IMR-90 (cell line): ENCODE measurements at regions not wholly inside any gene's neighbourhood (a gene's known extent, or its start where the extent isn't known, plus 50 kb on each side); places are given as distances from the start of the nearest gene placed in this dataset.

Source experiments
- ATAC-seq: fragments of 200-7000 bp; cut with Tn5 transposase; 2 replicates; pipeline ENCODE4 v1.9.1; 2020; ENCODE audit warnings: low read depth, mild to moderate bottlenecking, moderate library complexity
- BruUV-seq: library from RNA; stranded (reverse); fragments of 400-500 nt; replicated peaks from 2 replicates; lab custom pipeline; 2021; lab: Mats Ljungman, UMichigan
- CTCF ChIA-PET: fragments of 300-600 bp; formaldehyde crosslinking; extraction: SDS; loops from one replicate; lab custom pipeline; 2021; ENCODE audit warnings: antibody characterized with exemption; lab: Yijun Ruan, JAX
- POLR2A ChIA-PET: fragments of 300-600 bp; sonication (Branson Sonifier 250); formaldehyde crosslinking; loops from one replicate; lab custom pipeline; 2022; ENCODE audit warnings: antibody characterized with exemption; ENCODE audit not compliant: unreplicated experiment; lab: Charles Lee
- DNase-seq: peaks from one replicate; pipeline ENCODE4 v3.0.0; 2013
- H2AFZ ChIP-seq: replicated peaks from 2 replicates; pipeline ENCODE3; 2013; ENCODE audit warnings: low read length, mild to moderate bottlenecking; ENCODE audit not compliant: poor library complexity
- H2AK5ac ChIP-seq: 2 replicates; pipeline ENCODE4 v1.6.1; 2013; ENCODE audit warnings: low read depth, low read length, inconsistent platforms
- H2AK9ac ChIP-seq: replicated peaks from 2 replicates; pipeline ENCODE3; 2013; ENCODE audit warnings: mild to moderate bottlenecking, low read depth, low read length, moderate library complexity; ENCODE audit not compliant: poor library complexity
- H2BK120ac ChIP-seq: 2 replicates; pipeline ENCODE4 v1.6.1; 2013; ENCODE audit warnings: low read depth, low read length, inconsistent platforms
- H2BK15ac ChIP-seq: 3 replicates; pipeline ENCODE4 v1.6.1; 2013; ENCODE audit warnings: low read depth, low read length, inconsistent platforms
- H2BK20ac ChIP-seq: 2 replicates; pipeline ENCODE4 v1.6.1; 2013; ENCODE audit warnings: low read depth, mild to moderate bottlenecking, inconsistent platforms, low read length, moderate library complexity
- H2BK5ac ChIP-seq: 2 replicates; pipeline ENCODE4 v1.6.1; 2013; ENCODE audit warnings: mild to moderate bottlenecking, low read depth, low read length, inconsistent platforms; ENCODE audit not compliant: poor library complexity, severe bottlenecking
- H3K14ac ChIP-seq: replicated peaks from 2 replicates; pipeline ENCODE4 v1.6.1; 2013; ENCODE audit warnings: low read depth, low read length, inconsistent platforms
- H3K18ac ChIP-seq: 2 replicates; pipeline ENCODE4 v1.6.1; 2013; ENCODE audit warnings: low read depth, low read length, control low read depth
- H3K23ac ChIP-seq: 2 replicates; pipeline ENCODE4 v1.6.1; 2013; ENCODE audit warnings: low read depth, low read length, inconsistent platforms
- H3K27ac ChIP-seq: 2 replicates; pipeline ENCODE4 v1.5.1; 2013; ENCODE audit warnings: mild to moderate bottlenecking, control low read depth, low read length; ENCODE audit not compliant: insufficient read depth
- H3K27me3 ChIP-seq: 2 replicates; pipeline ENCODE4 v1.6.1; 2013; ENCODE audit warnings: low read length; ENCODE audit not compliant: control insufficient read depth, insufficient read depth
- H3K36me3 ChIP-seq: 2 replicates; pipeline ENCODE4 v1.6.1; 2013; ENCODE audit warnings: low read length, mixed read lengths; ENCODE audit not compliant: control insufficient read depth, insufficient read depth
- H3K4ac ChIP-seq: 2 replicates; pipeline ENCODE4 v1.6.1; 2013; ENCODE audit warnings: low read depth, low read length, inconsistent platforms
- H3K4me1 ChIP-seq: 2 replicates; pipeline ENCODE4 v1.6.1; 2013; ENCODE audit warnings: low read length, mixed read lengths; ENCODE audit not compliant: control insufficient read depth, insufficient read depth
- H3K4me2 ChIP-seq: 2 replicates; pipeline ENCODE4 v1.6.1; 2013; ENCODE audit warnings: low read depth, mild to moderate bottlenecking, control low read depth, low read length, moderate library complexity
- H3K4me3 ChIP-seq: 2 replicates; pipeline ENCODE4 v1.5.1; 2013; ENCODE audit warnings: low read depth, mild to moderate bottlenecking, control low read depth, low read length, moderate library complexity; ENCODE audit not compliant: insufficient read depth
- H3K56ac ChIP-seq: 2 replicates; pipeline ENCODE4 v1.6.1; 2013; ENCODE audit warnings: low read length, inconsistent platforms; ENCODE audit not compliant: insufficient read depth; ENCODE audit errors: extremely low read depth
- H3K79me1 ChIP-seq, 2 experiments: 2 replicates each; pipeline ENCODE4 v1.6.1; 2013; ENCODE audit warnings: low read length in 2 of 2, inconsistent platforms in 1 of 2, low read depth in 1 of 2
- H3K9ac ChIP-seq: 2 replicates; pipeline ENCODE4 v1.6.1; 2013; ENCODE audit warnings: low read depth, low read length, control low read depth
- H3K9me1 ChIP-seq: 2 replicates; pipeline ENCODE4 v1.6.1; 2013; ENCODE audit warnings: low read length, inconsistent platforms; ENCODE audit not compliant: insufficient read depth
- H3K9me3 ChIP-seq: 2 replicates; pipeline ENCODE4 v1.6.1; 2013; ENCODE audit warnings: low read length; ENCODE audit not compliant: control insufficient read depth, insufficient read depth
- H4K20me1 ChIP-seq: 2 replicates; pipeline ENCODE4 v1.6.1; 2013; ENCODE audit warnings: low read length, inconsistent platforms; ENCODE audit not compliant: insufficient read depth
- H4K5ac ChIP-seq: 2 replicates; pipeline ENCODE4 v1.6.1; 2013; ENCODE audit warnings: mild to moderate bottlenecking, low read depth, low read length, control low read depth
- H4K8ac ChIP-seq, 2 experiments: 2 replicates each; pipeline ENCODE4 v1.6.1; 2013; ENCODE audit warnings: low read depth in 2 of 2, low read length in 2 of 2, control low read depth in 1 of 2, inconsistent platforms in 1 of 2
- H4K91ac ChIP-seq: 2 replicates; pipeline ENCODE4 v1.6.1; 2013; ENCODE audit warnings: low read depth, low read length, inconsistent platforms; ENCODE audit not compliant: insufficient read depth
- CEBPB ChIP-seq: IDR thresholded peaks from 2 replicates; pipeline ENCODE4 v1.6.1; 2012; ENCODE audit warnings: low read depth, low read length, improper control_type of control experiment
- CHD1 ChIP-seq: IDR thresholded peaks from 2 replicates; pipeline ENCODE4 v1.6.1; 2012; ENCODE audit warnings: low read depth, low read length, improper control_type of control experiment
- FOS ChIP-seq: fragments of 150-350 bp; IDR thresholded peaks from 2 replicates; pipeline ENCODE4 v1.6.1; 2016; ENCODE audit warnings: low read depth, low read length
- MAFK ChIP-seq: IDR thresholded peaks from 2 replicates; pipeline ENCODE4 v1.6.1; 2012; ENCODE audit warnings: low read depth, low read length, improper control_type of control experiment
- NFE2L2 ChIP-seq: fragments of 150-350 bp; IDR thresholded peaks from 2 replicates; pipeline ENCODE4 v1.6.1; 2016; ENCODE audit warnings: low read depth, mild to moderate bottlenecking, low read length
- POLR2A ChIP-seq: IDR thresholded peaks from 2 replicates; pipeline ENCODE4 v1.6.1; 2012; ENCODE audit warnings: mild to moderate bottlenecking, low read depth, low read length
- RCOR1 ChIP-seq: IDR thresholded peaks from 2 replicates; pipeline ENCODE4 v1.6.1; 2012; ENCODE audit warnings: mild to moderate bottlenecking, low read length, improper control_type of control experiment; ENCODE audit not compliant: insufficient replicate concordance
- RFX5 ChIP-seq: IDR thresholded peaks from 2 replicates; pipeline ENCODE4 v1.8.0; 2012; ENCODE audit warnings: low read depth, mild to moderate bottlenecking, low read length, moderate library complexity
- dilution Hi-C: fragments of 300-500 bp; cut with HindIII; formaldehyde crosslinking; loops from one replicate; pipeline ENCODE4 v1.14.3; 2018; ENCODE audit warnings: low sequenced_read_pairs; ENCODE audit not compliant: unreplicated experiment
- in situ Hi-C: fragments of 300-500 bp; cut with MboI; formaldehyde crosslinking; loops from 3 replicates; pipeline ENCODE4 v1.14.3; 2019; ENCODE audit warnings: low sequenced_read_pairs, inconsistent platforms, mixed read lengths
- intact Hi-C: fragments of 100-400 bp; cut with micrococcal nuclease; formaldehyde crosslinking; loops from 2 replicates; pipeline ENCODE4 v1.10.0; 2022
- TF ChIP-seq, protein P1 (sequence below): conservative IDR thresholded peaks from 2 replicates; pipeline ENCODE4 v1.5.1; 2012; ENCODE audit warnings: mild to moderate bottlenecking, low read depth, low read length, improper control_type of control experiment

DNA sequence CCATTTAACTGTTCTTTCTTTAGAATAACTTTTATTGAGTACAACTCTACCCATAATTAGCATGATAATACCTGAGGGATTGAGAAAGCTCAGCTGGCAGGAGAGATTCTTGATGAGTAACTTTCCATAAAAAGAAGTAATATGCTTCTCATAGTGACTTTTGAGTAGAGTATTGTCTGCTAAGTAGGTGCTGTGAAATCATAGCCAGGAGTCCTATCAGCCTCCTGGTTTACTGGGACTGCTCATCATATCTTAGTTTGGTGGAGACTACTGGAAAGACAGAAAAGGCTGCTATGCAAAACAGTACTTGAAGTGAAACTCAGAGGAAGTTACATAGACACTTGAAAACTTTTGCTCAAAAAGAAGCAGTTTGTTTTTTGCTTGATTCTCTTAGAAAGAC, 113.3 kb upstream of the ATP2B1 start:
- Histone ChIP-seq H3K56ac (no peak overlapping the region), H2AK9ac (no peak overlapping the region), H2BK5ac (no peak overlapping the region), H3K4me3 (no peak overlapping the region), H3K4me2 (no peak overlapping the region), H3K9me3 (no peaks in the 10 kb centered on the region), H2BK15ac (no peak overlapping the region), H3K27ac (no peak overlapping the region), H3K18ac (no peak overlapping the region), H3K27me3 (no peaks in the 10 kb centered on the region), H3K9ac (no peak overlapping the region), H4K20me1 (no peaks in the 10 kb centered on the region), H3K23ac (no peak overlapping the region), H4K8ac (no peak overlapping the region), H4K91ac (no peak overlapping the region), H3K9me1 (no peaks in the 10 kb centered on the region), H2BK20ac (no peak overlapping the region), H3K4ac (no peak overlapping the region), H3K4me1 (no peaks in the 10 kb centered on the region), H3K14ac (no peak overlapping the region), H2BK120ac (no peak overlapping the region), H3K36me3 (no peaks in the 10 kb centered on the region), H4K5ac (no peak overlapping the region), H3K79me1 (no peaks in the 10 kb centered on the region), H2AFZ (no peak overlapping the region), H2AK5ac (no peak overlapping the region)
- ChIA-PET CTCF (no interaction called here), POLR2A (no interaction called here)
- DNase-seq (no peak), ATAC-seq (no peak)
- intact Hi-C loops (no loop called here), in situ Hi-C loops (no loop called here), dilution Hi-C loops (no loop called here)
- BruUV-seq = no TSS peak
- TF ChIP-seq, protein P1, sequence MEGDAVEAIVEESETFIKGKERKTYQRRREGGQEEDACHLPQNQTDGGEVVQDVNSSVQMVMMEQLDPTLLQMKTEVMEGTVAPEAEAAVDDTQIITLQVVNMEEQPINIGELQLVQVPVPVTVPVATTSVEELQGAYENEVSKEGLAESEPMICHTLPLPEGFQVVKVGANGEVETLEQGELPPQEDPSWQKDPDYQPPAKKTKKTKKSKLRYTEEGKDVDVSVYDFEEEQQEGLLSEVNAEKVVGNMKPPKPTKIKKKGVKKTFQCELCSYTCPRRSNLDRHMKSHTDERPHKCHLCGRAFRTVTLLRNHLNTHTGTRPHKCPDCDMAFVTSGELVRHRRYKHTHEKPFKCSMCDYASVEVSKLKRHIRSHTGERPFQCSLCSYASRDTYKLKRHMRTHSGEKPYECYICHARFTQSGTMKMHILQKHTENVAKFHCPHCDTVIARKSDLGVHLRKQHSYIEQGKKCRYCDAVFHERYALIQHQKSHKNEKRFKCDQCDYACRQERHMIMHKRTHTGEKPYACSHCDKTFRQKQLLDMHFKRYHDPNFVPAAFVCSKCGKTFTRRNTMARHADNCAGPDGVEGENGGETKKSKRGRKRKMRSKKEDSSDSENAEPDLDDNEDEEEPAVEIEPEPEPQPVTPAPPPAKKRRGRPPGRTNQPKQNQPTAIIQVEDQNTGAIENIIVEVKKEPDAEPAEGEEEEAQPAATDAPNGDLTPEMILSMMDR = no peak
- TF ChIP-seq CEBPB (no peak), FOS (no peak), RFX5 (no peak), POLR2A (no peak), MAFK (no peak), NFE2L2 (no peak), CHD1 (no peak), RCOR1 (no peak)
